Gastroesophageal sphincter (tissue), 4 donors: ENCODE measurements at regions not wholly inside any gene's neighbourhood (a gene's known extent, or its start where the extent isn't known, plus 50 kb on each side); places are given as distances from the start of the nearest gene placed in this dataset.

Experiments used
- ATAC-seq: fragments of 150-250 bp; one replicate; pipeline ENCODE4 v1.9.1; 2016; ENCODE audit warnings: mild to moderate bottlenecking, moderate library complexity
- H3K27ac ChIP-seq, 4 donors: fragments of 200-600 bp; sonication (generic) in 3 of 4; 1 replicate in 3 of 4; 2 replicates in 1 of 4; pipeline ENCODE4 v1.5.1; 2016 to 2019
- H3K27me3 ChIP-seq: fragments of 200-600 bp; sonication (generic); one replicate; pipeline ENCODE4 v1.5.1; 2019
- H3K36me3 ChIP-seq, 2 donors: fragments of 200-600 bp; sonication (generic); one replicate each; pipeline ENCODE4 v1.5.1; 2019; ENCODE audit warnings: control low read depth in 1 of 2
- H3K4me1 ChIP-seq, 3 donors: fragments of 200-600 bp; sonication (generic); 1 replicate in 2 of 3; 2 replicates in 1 of 3; pipeline ENCODE4 v1.5.1; 2016 to 2019; ENCODE audit warnings: control low read depth in 2 of 3
- H3K4me3 ChIP-seq, 2 donors: fragments of 200-600 bp; sonication (generic); one replicate each; pipeline ENCODE4 v1.5.1; 2019; ENCODE audit warnings: mild to moderate bottlenecking in 1 of 2, moderate library complexity in 1 of 2
- H3K9me3 ChIP-seq, 3 donors: fragments of 200-600 bp; sonication (generic); one replicate each; pipeline ENCODE4 v1.5.1; 2017 to 2019; ENCODE audit warnings: control low read depth in 2 of 3
- EP300 ChIP-seq: sonication (generic); formaldehyde crosslinking; IDR thresholded peaks from one replicate; pipeline ENCODE4 v1.6.1; 2017; ENCODE audit warnings: antibody characterized with exemption, mild to moderate bottlenecking
- POLR2A ChIP-seq, 2 donors: fragments of 450-650 bp; IDR thresholded peaks; one replicate each; pipeline ENCODE4 v1.6.1; 2017; ENCODE audit warnings: antibody characterized with exemption in 2 of 2, mild to moderate bottlenecking in 2 of 2, moderate library complexity in 1 of 2
- POLR2AphosphoS5 ChIP-seq: sonication (generic); formaldehyde crosslinking; IDR thresholded peaks from one replicate; pipeline ENCODE4 v1.6.1; 2017; ENCODE audit warnings: antibody characterized with exemption
- WGBS, 2 donors: methylation state at CpG; one replicate each; pipeline ENCODE4 v1.1.5; 2018; ENCODE audit warnings: low coverage in 1 of 2; 5-methylcytosine and 5-hydroxymethylcytosine counted together
- TF ChIP-seq, protein P1 (sequence below), 4 experiments: fragments of 200-600 bp in 2 of 4; fragments of 450-650 bp in 2 of 4; sonication (generic) in 1 of 4; IDR thresholded peaks; one replicate each; pipeline ENCODE4 v1.5.1; 2017 to 2019; ENCODE audit warnings: antibody characterized with exemption in 4 of 4, mild to moderate bottlenecking in 2 of 4, moderate library complexity in 2 of 4

DNA sequence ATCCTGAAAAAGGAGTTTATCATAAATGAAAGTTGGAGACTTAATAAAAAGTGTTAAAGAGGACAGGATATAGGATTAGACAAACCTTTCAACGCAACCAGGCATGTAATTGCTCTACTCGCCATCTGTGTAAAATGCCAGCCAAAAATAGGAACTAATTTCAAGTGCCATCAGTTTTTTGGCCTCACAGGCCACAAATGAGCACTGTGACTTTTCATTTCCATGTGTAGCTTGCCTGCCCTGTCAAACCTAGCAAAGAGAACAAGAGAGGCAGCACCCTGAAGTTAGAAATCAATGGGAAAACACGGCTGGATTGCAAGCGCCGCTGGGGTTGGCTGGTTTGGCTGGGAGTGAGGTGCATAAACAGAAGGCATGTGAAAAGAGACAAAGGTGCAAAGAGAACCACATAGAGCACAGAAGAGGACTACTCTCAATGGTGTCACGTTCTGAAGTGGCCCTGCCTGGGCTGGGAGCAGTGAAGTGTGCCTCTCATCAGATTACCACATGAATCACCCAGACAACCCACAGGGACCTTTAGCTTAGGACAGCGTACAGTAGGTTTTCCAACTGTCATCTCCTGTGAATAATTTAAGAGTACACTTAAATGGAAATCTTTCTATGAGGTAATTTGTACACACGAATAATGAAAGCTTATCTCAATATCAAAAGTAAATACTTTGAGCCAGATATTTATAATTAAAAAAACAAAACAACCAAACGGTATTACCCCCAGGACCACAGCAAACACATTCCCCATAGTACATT, 78.0 kb upstream of the NHSL1 start:
- peaks cover 0 to 3% (median 0%) of the 10 kb centered on the region in 3 donors for H3K4me1 ChIP-seq
- H3K36me3 ChIP-seq, result no peaks in the 10 kb centered on the region
- no peak overlapping the region for H3K27ac ChIP-seq
- H3K9me3 ChIP-seq, result no peaks in the 10 kb centered on the region
- 86 to 94% methylated on average over 9 of the region's 9 CpGs for WGBS, 2 donors
- no peaks in the 10 kb centered on the region for H3K27me3 ChIP-seq
- no peak overlapping the region for H3K4me3 ChIP-seq
- TF ChIP-seq, protein P1, sequence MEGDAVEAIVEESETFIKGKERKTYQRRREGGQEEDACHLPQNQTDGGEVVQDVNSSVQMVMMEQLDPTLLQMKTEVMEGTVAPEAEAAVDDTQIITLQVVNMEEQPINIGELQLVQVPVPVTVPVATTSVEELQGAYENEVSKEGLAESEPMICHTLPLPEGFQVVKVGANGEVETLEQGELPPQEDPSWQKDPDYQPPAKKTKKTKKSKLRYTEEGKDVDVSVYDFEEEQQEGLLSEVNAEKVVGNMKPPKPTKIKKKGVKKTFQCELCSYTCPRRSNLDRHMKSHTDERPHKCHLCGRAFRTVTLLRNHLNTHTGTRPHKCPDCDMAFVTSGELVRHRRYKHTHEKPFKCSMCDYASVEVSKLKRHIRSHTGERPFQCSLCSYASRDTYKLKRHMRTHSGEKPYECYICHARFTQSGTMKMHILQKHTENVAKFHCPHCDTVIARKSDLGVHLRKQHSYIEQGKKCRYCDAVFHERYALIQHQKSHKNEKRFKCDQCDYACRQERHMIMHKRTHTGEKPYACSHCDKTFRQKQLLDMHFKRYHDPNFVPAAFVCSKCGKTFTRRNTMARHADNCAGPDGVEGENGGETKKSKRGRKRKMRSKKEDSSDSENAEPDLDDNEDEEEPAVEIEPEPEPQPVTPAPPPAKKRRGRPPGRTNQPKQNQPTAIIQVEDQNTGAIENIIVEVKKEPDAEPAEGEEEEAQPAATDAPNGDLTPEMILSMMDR (IDR thresholded peaks at IDR 0.05), result no peak
- TF ChIP-seq POLR2AphosphoS5 (no peak), POLR2A (IDR thresholded peaks at IDR 0.05) (no peak), EP300 (no peak)
- ATAC-seq, result no peak

- ATAC-seq, result no peak
- H3K27me3 ChIP-seq, result no peaks in the 10 kb centered on the region
- H3K9me3 ChIP-seq, result no peaks in the 10 kb centered on the region
- H3K36me3 ChIP-seq, result no peaks in the 10 kb centered on the region
- no peak overlapping the region for H3K4me3 ChIP-seq
- H3K4me1 ChIP-seq, result no peaks in the 10 kb centered on the region
- TF ChIP-seq EP300 (no peak), POLR2A (IDR thresholded peaks at IDR 0.05) (no peak)
- H3K27ac ChIP-seq, result no peak overlapping the region
- WGBS, 2 donors, result 82 to 89% methylated on average over 4 of the region's 4 CpGs
These were observed 80.7 kb upstream of the NHSL1 start for GRCh38 chr6:138580040-138580439.

DNA sequence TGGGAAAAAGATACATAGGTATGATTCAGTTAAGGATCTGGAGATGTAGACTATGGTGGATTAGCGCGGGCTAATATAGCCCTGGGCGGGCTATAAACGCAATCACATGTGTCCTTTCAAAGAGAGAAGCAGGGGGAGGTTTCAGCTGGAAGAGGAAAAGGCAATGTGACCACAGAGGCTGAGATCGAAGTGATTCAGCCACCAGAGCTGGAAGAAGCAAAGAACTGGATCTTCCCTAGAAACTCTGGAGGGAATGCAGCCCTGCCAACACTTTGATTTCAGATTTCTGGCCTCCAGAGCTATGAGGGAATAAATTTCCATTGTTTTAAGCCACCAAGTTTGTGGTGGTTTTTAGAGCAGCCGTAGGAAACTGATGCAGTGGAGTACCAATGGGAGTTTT, 81.5 kb upstream of the NHSL1 start:
- Histone ChIP-seq H3K4me1 (no peaks in the 10 kb centered on the region), H3K27me3 (no peaks in the 10 kb centered on the region), H3K4me3 (no peak overlapping the region), H3K36me3 (no peaks in the 10 kb centered on the region), H3K9me3 (no peaks in the 10 kb centered on the region), H3K27ac (no peak overlapping the region)
- no peak for ATAC-seq
- WGBS, 2 donors, result 60 to 84% methylated on average over 2 to 6 of the region's 6 CpGs
- TF ChIP-seq, protein P1 (IDR thresholded peaks at IDR 0.05), result no peak
- TF ChIP-seq POLR2AphosphoS5 (no peak), POLR2A (IDR thresholded peaks at IDR 0.05) (no peak), EP300 (no peak)

- no peaks in the 10 kb centered on the region for H3K4me1 ChIP-seq
- no peak for ATAC-seq
- H3K4me3 ChIP-seq, result no peak overlapping the region
- no peaks in the 10 kb centered on the region for H3K27me3 ChIP-seq
- 94 to 100% methylated on average over 1 to 4 of the region's 4 CpGs for WGBS, 2 donors
- TF ChIP-seq POLR2AphosphoS5, result no peak
- TF ChIP-seq POLR2A (IDR thresholded peaks at IDR 0.05), result no peak
- TF ChIP-seq EP300, result no peak
- TF ChIP-seq, protein P1 (IDR thresholded peaks at IDR 0.05), result no peak
- H3K36me3 ChIP-seq, result no peaks in the 10 kb centered on the region
- H3K9me3 ChIP-seq, result no peaks in the 10 kb centered on the region
- H3K27ac ChIP-seq, result no peak overlapping the region
These were observed 83.3 kb upstream of the NHSL1 start for GRCh38 chr6:138582573-138582972.

- Histone ChIP-seq H3K4me1 (peaks cover 0 to 9% (median 0%) of the 10 kb centered on the region in 3 donors), H3K4me3 (no peak overlapping the region), H3K36me3 (no peaks in the 10 kb centered on the region), H3K27ac (no peak overlapping the region), H3K27me3 (no peaks in the 10 kb centered on the region), H3K9me3 (no peaks in the 10 kb centered on the region)
- TF ChIP-seq EP300 (no peak), POLR2A (IDR thresholded peaks at IDR 0.05) (no peak), POLR2AphosphoS5 (no peak)
- TF ChIP-seq, protein P1 (IDR thresholded peaks at IDR 0.05), result no peak
- no peak for ATAC-seq
- WGBS, 2 donors, result 90 to 100% methylated on average over 4 to 5 of the region's 5 CpGs
These were observed 87.3 kb upstream of the NHSL1 start for GRCh38 chr6:138586638-138587037.
